GM23338 (cell line): ENCODE measurements at regions not wholly inside any gene's neighbourhood (a gene's known extent, or its start where the extent isn't known, plus 50 kb on each side); places are given as distances from the start of the nearest gene placed in this dataset.

ENCODE experiments used
- ATAC-seq: fragments of 200-7000 bp; cut with Tn5 transposase; 3 replicates; pipeline ENCODE4 v1.9.1; 2020
- DNase-seq: peaks from one replicate; pipeline ENCODE4 v3.0.0-alpha.2; 2015; ENCODE audit warnings: low spot score
- H2AFZ ChIP-seq: fragments of 200-600 bp; sonication (generic); 2 replicates; pipeline ENCODE4 v1.8.0; 2016; ENCODE audit warnings: antibody characterized with exemption, mild to moderate bottlenecking, moderate library complexity
- H3F3A ChIP-seq: fragments of 200-600 bp; sonication (generic); replicated peaks from 2 replicates; pipeline ENCODE4 v1.8.0; 2017; ENCODE audit warnings: antibody characterized with exemption, mixed run types, low read depth
- H3K27ac ChIP-seq: fragments of 200-600 bp; sonication (generic); 2 replicates; pipeline ENCODE4 v1.6.1; 2016; ENCODE audit warnings: low read depth
- H3K27me3 ChIP-seq: fragments of 200-600 bp; sonication (generic); 2 replicates; pipeline ENCODE4 v1.8.0; 2016; ENCODE audit warnings: mild to moderate bottlenecking, mixed run types, moderate library complexity; ENCODE audit not compliant: insufficient read depth
- H3K36me3 ChIP-seq: fragments of 200-600 bp; sonication (generic); 2 replicates; pipeline ENCODE4 v1.8.0; 2016; ENCODE audit warnings: mild to moderate bottlenecking; ENCODE audit not compliant: insufficient read depth
- H3K4me1 ChIP-seq: fragments of 200-600 bp; sonication (generic); 2 replicates; pipeline ENCODE4 v1.8.0; 2016; ENCODE audit warnings: mild to moderate bottlenecking, moderate library complexity; ENCODE audit not compliant: insufficient read depth
- H3K4me2 ChIP-seq: fragments of 200-600 bp; sonication (generic); 2 replicates; pipeline ENCODE4 v1.7.1; 2017; ENCODE audit warnings: mixed run types
- H3K4me3 ChIP-seq: fragments of 200-600 bp; sonication (generic); 2 replicates; pipeline ENCODE4 v1.6.1; 2016; ENCODE audit warnings: mixed run types
- H3K79me2 ChIP-seq: fragments of 200-600 bp; sonication (generic); replicated peaks from 2 replicates; pipeline ENCODE4 v1.8.0; 2017; ENCODE audit warnings: mild to moderate bottlenecking; ENCODE audit not compliant: insufficient read depth
- H3K9me2 ChIP-seq: fragments of 200-600 bp; sonication (generic); 2 replicates; pipeline ENCODE4 v1.8.0; 2017; ENCODE audit not compliant: insufficient read depth
- H4K20me1 ChIP-seq: fragments of 200-600 bp; sonication (generic); replicated peaks from 2 replicates; pipeline ENCODE4 v1.8.0; 2017; ENCODE audit warnings: mild to moderate bottlenecking; ENCODE audit not compliant: insufficient read depth
- H3K27ac Mint-ChIP-seq: 2 replicates; pipeline ENCODE4 v1.8.0; 2020; ENCODE audit warnings: inconsistent platforms, mild to moderate bottlenecking, moderate library complexity, mixed read lengths
- H3K27me3 Mint-ChIP-seq: 3 replicates; pipeline ENCODE4 v1.8.0; 2022; ENCODE audit warnings: low read depth, mild to moderate bottlenecking, moderate library complexity, mixed read lengths, inconsistent platforms; ENCODE audit not compliant: insufficient read depth, poor library complexity
- H3K36me3 Mint-ChIP-seq: 3 replicates; pipeline ENCODE4 v1.8.0; 2021; ENCODE audit warnings: low read depth, mild to moderate bottlenecking, inconsistent platforms, moderate library complexity, mixed read lengths
- H3K4me1 Mint-ChIP-seq: 3 replicates; pipeline ENCODE4 v1.8.0; 2020; ENCODE audit warnings: mild to moderate bottlenecking, inconsistent platforms, mixed read lengths
- H3K4me3 Mint-ChIP-seq: 3 replicates; pipeline ENCODE4 v1.8.0; 2021; ENCODE audit warnings: moderate library complexity, mild to moderate bottlenecking, inconsistent platforms, mixed read lengths
- H3K9me3 Mint-ChIP-seq: 3 replicates; pipeline ENCODE4 v1.8.0; 2020; ENCODE audit warnings: moderate library complexity, mild to moderate bottlenecking, inconsistent platforms, mixed read lengths
- CREB1 ChIP-seq: fragments of 250-450 bp; sonication (Bioruptor Pico); IDR thresholded peaks from 2 replicates; pipeline ENCODE4 v1.5.0; 2020; ENCODE audit warnings: low read depth, mild to moderate bottlenecking, moderate library complexity
- EZH2phosphoT487 ChIP-seq: fragments of 200-600 bp; sonication (generic); IDR thresholded peaks from one replicate; pipeline ENCODE4 v1.8.1; 2018; ENCODE audit warnings: antibody characterized with exemption; ENCODE audit not compliant: unreplicated experiment
- JUNB ChIP-seq: IDR thresholded peaks from one replicate; pipeline ENCODE4 v1.6.1; 2016; ENCODE audit warnings: antibody characterized with exemption; ENCODE audit not compliant: unreplicated experiment
- NANOG ChIP-seq: IDR thresholded peaks from 2 replicates; pipeline ENCODE4 v1.6.1; 2016; ENCODE audit warnings: antibody characterized with exemption, borderline replicate concordance
- POLR2AphosphoS5 ChIP-seq: IDR thresholded peaks from 2 replicates; pipeline ENCODE4 v1.6.1; 2016; ENCODE audit warnings: antibody characterized with exemption, low read depth
- ZNF331 ChIP-seq: fragments of 250-450 bp; sonication (Bioruptor Pico); IDR thresholded peaks from 2 replicates; pipeline ENCODE4 v1.5.0; 2020; ENCODE audit warnings: low read depth, mild to moderate bottlenecking, moderate library complexity
- TF ChIP-seq, protein P1 (sequence below): IDR thresholded peaks from 2 replicates; pipeline ENCODE4 v1.6.1; 2016; ENCODE audit warnings: antibody characterized with exemption
- TF ChIP-seq, protein P2 (sequence below), 2 experiments: fragments of 200-600 bp in 1 of 2; sonication (generic) in 1 of 2; conservative IDR thresholded peaks; 2 replicates each; pipeline versions ENCODE4 v1.5.1 to v1.6.1; 2016 to 2017; ENCODE audit warnings: antibody characterized with exemption in 2 of 2, low read depth in 2 of 2, mild to moderate bottlenecking in 2 of 2, moderate library complexity in 1 of 2
- TF ChIP-seq, protein P3 (sequence below): fragments of 250-450 bp; sonication (Bioruptor Pico); IDR thresholded peaks from 2 replicates; pipeline ENCODE4 v1.5.0; 2020; ENCODE audit warnings: mild to moderate bottlenecking, moderate library complexity
- TF ChIP-seq, protein P4 (sequence below): IDR thresholded peaks from one replicate; pipeline ENCODE4 v1.6.1; 2018; ENCODE audit warnings: antibody characterized with exemption; ENCODE audit not compliant: unreplicated experiment

DNA sequence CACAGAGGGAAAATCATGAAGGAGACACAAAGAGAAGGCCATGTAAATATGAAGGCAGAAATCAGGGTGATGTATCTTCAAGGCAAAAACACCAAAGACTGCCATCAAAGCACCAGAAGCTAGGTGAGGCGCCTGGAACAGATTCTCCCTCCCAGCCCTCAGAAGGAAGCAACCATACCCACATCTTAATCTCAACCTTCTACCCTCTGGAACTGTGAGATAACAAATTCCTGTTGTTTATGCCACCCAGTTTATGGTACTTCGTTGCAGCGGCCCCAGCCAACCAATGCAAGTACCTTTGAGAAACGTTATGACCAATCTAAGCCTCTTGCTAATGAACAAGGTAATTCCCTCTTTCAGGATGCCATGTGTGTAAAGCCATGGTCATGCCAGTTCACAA is 66.2 kb upstream of the STXBP5 start (continued):
- TF ChIP-seq, protein P1, sequence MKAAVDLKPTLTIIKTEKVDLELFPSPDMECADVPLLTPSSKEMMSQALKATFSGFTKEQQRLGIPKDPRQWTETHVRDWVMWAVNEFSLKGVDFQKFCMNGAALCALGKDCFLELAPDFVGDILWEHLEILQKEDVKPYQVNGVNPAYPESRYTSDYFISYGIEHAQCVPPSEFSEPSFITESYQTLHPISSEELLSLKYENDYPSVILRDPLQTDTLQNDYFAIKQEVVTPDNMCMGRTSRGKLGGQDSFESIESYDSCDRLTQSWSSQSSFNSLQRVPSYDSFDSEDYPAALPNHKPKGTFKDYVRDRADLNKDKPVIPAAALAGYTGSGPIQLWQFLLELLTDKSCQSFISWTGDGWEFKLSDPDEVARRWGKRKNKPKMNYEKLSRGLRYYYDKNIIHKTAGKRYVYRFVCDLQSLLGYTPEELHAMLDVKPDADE, result no peak
- TF ChIP-seq JUNB, result no peak
- no peak for TF ChIP-seq ZNF331 (CRISPR knock-in tag)
- no peak for TF ChIP-seq CREB1 (CRISPR knock-in tag)
- TF ChIP-seq, protein P2, sequence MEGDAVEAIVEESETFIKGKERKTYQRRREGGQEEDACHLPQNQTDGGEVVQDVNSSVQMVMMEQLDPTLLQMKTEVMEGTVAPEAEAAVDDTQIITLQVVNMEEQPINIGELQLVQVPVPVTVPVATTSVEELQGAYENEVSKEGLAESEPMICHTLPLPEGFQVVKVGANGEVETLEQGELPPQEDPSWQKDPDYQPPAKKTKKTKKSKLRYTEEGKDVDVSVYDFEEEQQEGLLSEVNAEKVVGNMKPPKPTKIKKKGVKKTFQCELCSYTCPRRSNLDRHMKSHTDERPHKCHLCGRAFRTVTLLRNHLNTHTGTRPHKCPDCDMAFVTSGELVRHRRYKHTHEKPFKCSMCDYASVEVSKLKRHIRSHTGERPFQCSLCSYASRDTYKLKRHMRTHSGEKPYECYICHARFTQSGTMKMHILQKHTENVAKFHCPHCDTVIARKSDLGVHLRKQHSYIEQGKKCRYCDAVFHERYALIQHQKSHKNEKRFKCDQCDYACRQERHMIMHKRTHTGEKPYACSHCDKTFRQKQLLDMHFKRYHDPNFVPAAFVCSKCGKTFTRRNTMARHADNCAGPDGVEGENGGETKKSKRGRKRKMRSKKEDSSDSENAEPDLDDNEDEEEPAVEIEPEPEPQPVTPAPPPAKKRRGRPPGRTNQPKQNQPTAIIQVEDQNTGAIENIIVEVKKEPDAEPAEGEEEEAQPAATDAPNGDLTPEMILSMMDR (conservative IDR thresholded peaks at IDR 0.05; ENCODE audit: low read depth in 2 of 2), result no peak
- TF ChIP-seq NANOG, result no peak
- TF ChIP-seq POLR2AphosphoS5, result no peak
- no peak for TF ChIP-seq EZH2phosphoT487

DNA sequence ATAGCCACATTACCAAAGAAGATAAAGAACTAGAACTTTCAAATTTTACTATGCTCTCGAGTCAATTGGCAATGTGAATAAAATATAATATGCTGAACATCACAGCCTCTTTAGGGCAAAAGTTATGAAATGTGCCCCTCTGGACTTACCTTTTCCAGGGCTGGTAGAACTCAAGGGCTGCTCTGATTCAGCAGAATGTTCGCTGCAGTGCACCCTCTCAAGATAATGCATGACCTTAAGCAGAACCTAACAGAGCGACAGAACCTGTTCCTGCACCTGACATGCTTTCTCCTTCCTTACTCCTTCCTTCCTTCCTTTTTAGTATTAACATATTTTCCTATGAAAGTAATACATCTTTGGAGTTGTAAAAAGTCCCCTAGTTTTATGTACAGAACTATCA is 65.4 kb upstream of the STXBP5 start:
- Histone ChIP-seq H3K36me3 (no peaks in the 10 kb centered on the region), H3K4me3 (no peak overlapping the region), H3K9me2 (no peaks in the 10 kb centered on the region), H3K4me1 (peaks cover 15% of the 10 kb centered on the region), H3K27ac (no peak overlapping the region), H2AFZ (no peak overlapping the region), H3K4me2 (no peak overlapping the region), H3K27me3 (no peaks in the 10 kb centered on the region), H3K79me2 (no peaks in the 10 kb centered on the region), H3F3A (no peaks in the 10 kb centered on the region), H4K20me1 (no peaks in the 10 kb centered on the region)
- Mint-ChIP-seq H3K36me3 (no peaks in the 10 kb centered on the region), H3K27ac (no peak overlapping the region), H3K9me3 (no peaks in the 10 kb centered on the region), H3K4me1 (peaks cover 15% of the 10 kb centered on the region), H3K27me3 (no peaks in the 10 kb centered on the region), H3K4me3 (no peak overlapping the region)
- no peak for ATAC-seq
- no peak for DNase-seq
- TF ChIP-seq, protein P3, sequence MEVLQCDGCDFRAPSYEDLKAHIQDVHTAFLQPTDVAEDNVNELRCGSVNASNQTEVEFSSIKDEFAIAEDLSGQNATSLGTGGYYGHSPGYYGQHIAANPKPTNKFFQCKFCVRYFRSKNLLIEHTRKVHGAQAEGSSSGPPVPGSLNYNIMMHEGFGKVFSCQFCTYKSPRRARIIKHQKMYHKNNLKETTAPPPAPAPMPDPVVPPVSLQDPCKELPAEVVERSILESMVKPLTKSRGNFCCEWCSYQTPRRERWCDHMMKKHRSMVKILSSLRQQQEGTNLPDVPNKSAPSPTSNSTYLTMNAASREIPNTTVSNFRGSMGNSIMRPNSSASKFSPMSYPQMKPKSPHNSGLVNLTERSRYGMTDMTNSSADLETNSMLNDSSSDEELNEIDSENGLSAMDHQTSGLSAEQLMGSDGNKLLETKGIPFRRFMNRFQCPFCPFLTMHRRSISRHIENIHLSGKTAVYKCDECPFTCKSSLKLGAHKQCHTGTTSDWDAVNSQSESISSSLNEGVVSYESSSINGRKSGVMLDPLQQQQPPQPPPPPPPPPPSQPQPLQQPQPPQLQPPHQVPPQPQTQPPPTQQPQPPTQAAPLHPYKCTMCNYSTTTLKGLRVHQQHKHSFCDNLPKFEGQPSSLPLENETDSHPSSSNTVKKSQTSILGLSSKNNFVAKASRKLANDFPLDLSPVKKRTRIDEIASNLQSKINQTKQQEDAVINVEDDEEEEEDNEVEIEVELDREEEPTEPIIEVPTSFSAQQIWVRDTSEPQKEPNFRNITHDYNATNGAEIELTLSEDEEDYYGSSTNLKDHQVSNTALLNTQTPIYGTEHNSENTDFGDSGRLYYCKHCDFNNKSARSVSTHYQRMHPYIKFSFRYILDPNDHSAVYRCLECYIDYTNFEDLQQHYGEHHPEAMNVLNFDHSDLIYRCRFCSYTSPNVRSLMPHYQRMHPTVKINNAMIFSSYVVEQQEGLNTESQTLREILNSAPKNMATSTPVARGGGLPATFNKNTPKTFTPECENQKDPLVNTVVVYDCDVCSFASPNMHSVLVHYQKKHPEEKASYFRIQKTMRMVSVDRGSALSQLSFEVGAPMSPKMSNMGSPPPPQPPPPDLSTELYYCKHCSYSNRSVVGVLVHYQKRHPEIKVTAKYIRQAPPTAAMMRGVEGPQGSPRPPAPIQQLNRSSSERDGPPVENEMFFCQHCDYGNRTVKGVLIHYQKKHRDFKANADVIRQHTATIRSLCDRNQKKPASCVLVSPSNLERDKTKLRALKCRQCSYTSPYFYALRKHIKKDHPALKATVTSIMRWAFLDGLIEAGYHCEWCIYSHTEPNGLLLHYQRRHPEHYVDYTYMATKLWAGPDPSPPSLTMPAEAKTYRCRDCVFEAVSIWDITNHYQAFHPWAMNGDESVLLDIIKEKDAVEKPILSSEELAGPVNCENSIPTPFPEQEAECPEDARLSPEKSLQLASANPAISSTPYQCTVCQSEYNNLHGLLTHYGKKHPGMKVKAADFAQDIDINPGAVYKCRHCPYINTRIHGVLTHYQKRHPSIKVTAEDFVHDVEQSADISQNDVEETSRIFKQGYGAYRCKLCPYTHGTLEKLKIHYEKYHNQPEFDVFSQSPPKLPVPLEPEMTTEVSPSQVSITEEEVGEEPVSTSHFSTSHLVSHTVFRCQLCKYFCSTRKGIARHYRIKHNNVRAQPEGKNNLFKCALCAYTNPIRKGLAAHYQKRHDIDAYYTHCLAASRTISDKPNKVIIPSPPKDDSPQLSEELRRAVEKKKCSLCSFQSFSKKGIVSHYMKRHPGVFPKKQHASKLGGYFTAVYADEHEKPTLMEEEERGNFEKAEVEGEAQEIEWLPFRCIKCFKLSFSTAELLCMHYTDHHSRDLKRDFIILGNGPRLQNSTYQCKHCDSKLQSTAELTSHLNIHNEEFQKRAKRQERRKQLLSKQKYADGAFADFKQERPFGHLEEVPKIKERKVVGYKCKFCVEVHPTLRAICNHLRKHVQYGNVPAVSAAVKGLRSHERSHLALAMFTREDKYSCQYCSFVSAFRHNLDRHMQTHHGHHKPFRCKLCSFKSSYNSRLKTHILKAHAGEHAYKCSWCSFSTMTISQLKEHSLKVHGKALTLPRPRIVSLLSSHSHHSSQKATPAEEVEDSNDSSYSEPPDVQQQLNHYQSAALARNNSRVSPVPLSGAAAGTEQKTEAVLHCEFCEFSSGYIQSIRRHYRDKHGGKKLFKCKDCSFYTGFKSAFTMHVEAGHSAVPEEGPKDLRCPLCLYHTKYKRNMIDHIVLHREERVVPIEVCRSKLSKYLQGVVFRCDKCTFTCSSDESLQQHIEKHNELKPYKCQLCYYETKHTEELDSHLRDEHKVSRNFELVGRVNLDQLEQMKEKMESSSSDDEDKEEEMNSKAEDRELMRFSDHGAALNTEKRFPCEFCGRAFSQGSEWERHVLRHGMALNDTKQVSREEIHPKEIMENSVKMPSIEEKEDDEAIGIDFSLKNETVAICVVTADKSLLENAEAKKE (CRISPR knock-in tag), result no peak
- TF ChIP-seq CREB1 (CRISPR knock-in tag) (no peak), JUNB (no peak)
- TF ChIP-seq, protein P4, sequence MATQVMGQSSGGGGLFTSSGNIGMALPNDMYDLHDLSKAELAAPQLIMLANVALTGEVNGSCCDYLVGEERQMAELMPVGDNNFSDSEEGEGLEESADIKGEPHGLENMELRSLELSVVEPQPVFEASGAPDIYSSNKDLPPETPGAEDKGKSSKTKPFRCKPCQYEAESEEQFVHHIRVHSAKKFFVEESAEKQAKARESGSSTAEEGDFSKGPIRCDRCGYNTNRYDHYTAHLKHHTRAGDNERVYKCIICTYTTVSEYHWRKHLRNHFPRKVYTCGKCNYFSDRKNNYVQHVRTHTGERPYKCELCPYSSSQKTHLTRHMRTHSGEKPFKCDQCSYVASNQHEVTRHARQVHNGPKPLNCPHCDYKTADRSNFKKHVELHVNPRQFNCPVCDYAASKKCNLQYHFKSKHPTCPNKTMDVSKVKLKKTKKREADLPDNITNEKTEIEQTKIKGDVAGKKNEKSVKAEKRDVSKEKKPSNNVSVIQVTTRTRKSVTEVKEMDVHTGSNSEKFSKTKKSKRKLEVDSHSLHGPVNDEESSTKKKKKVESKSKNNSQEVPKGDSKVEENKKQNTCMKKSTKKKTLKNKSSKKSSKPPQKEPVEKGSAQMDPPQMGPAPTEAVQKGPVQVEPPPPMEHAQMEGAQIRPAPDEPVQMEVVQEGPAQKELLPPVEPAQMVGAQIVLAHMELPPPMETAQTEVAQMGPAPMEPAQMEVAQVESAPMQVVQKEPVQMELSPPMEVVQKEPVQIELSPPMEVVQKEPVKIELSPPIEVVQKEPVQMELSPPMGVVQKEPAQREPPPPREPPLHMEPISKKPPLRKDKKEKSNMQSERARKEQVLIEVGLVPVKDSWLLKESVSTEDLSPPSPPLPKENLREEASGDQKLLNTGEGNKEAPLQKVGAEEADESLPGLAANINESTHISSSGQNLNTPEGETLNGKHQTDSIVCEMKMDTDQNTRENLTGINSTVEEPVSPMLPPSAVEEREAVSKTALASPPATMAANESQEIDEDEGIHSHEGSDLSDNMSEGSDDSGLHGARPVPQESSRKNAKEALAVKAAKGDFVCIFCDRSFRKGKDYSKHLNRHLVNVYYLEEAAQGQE, result no peak
- TF ChIP-seq, protein P1, result no peak
